ENCODE measurements at regions not wholly inside any gene's neighbourhood (a gene's known extent, or its start where the extent isn't known, plus 50 kb on each side); places are given as distances from the start of the nearest gene placed in this dataset.

- DNase-seq (ENCODE audit: low read depth in 2 of 2) = no peak
These were observed 149.3 kb upstream of the UBL3 start for GRCh38 chr13:29999492-30000369.

GRCh38 chr13:29996316-29996715, 145.9 kb upstream of the UBL3 start:
- DNase-seq (ENCODE audit: low read depth in 2 of 2) = no peak

- no peak for DNase-seq (ENCODE audit: low read depth in 2 of 2)
These were observed 144.6 kb upstream of the UBL3 start for GRCh38 chr13:29994911-29995595.

- no peak for DNase-seq (ENCODE audit: low read depth in 2 of 2)
These were observed 143.5 kb upstream of the UBL3 start for GRCh38 chr13:29993716-29994488.

GRCh38 chr13:29993196-29993595, 142.8 kb upstream of the UBL3 start:
- no peak for DNase-seq (ENCODE audit: low read depth in 2 of 2)

- DNase-seq (ENCODE audit: low read depth in 2 of 2) = no peak
These were observed 140.9 kb upstream of the UBL3 start for GRCh38 chr13:29991343-29991742.

GRCh38 chr13:29987340-29987739, 136.9 kb upstream of the UBL3 start:
- DNase-seq (ENCODE audit: low read depth in 2 of 2) = no peak

GRCh38 chr13:29980339-29980738, 129.9 kb upstream of the UBL3 start:
- DNase-seq (ENCODE audit: low read depth in 2 of 2) = no peak

GRCh38 chr13:29978211-29978610, 127.8 kb upstream of the UBL3 start:
- DNase-seq (ENCODE audit: low read depth in 2 of 2) = no peak

- no peak for DNase-seq (ENCODE audit: low read depth in 2 of 2)
These were observed 127.2 kb upstream of the UBL3 start for GRCh38 chr13:29977476-29978120.

GRCh38 chr13:29976535-29976934, 126.1 kb upstream of the UBL3 start:
- DNase-seq (ENCODE audit: low read depth in 2 of 2) = no peak

GRCh38 chr13:29975283-29975682, 124.9 kb upstream of the UBL3 start:
- DNase-seq (ENCODE audit: low read depth in 2 of 2) = no peak

GRCh38 chr13:29969286-29969685, 118.9 kb upstream of the UBL3 start:
- no peak for DNase-seq (ENCODE audit: low read depth in 2 of 2)

- DNase-seq (ENCODE audit: low read depth in 2 of 2) = no peak
These were observed 113.9 kb upstream of the UBL3 start for GRCh38 chr13:29964181-29964845.

GRCh38 chr13:29963089-29963488, 112.7 kb upstream of the UBL3 start:
- no peak for DNase-seq (ENCODE audit: low read depth in 2 of 2)

GRCh38 chr13:29961036-29961670, 110.7 kb upstream of the UBL3 start:
- DNase-seq (ENCODE audit: low read depth in 2 of 2) = no peak

GRCh38 chr13:29959603-29960002, 109.2 kb upstream of the UBL3 start:
- no peak for DNase-seq (ENCODE audit: low read depth in 2 of 2)

GRCh38 chr13:29959086-29959485, 108.7 kb upstream of the UBL3 start:
- no peak for DNase-seq (ENCODE audit: low read depth in 2 of 2)

- no peak for DNase-seq (ENCODE audit: low read depth in 2 of 2)
These were observed 108.1 kb upstream of the UBL3 start for GRCh38 chr13:29958476-29958875.

GRCh38 chr13:29957320-29957719, 106.9 kb upstream of the UBL3 start:
- DNase-seq (ENCODE audit: low read depth in 2 of 2) = no peak

- DNase-seq (ENCODE audit: low read depth in 2 of 2) = no peak
These were observed 106.4 kb upstream of the UBL3 start for GRCh38 chr13:29956853-29957252.

Measured in stimulated activated CD4-positive, alpha-beta T cell treated with anti-CD3 and anti-CD28 coated beads, Interleukin-15, amount 100 ng/mL, for 48 hours (primary cell).